Activated naive CD4-positive, alpha-beta T cell treated with anti-CD3 and anti-CD28 coated beads, Interleukin-2, amount 10 ng/mL, durations not matched to agents 7 days and 5 days (primary cell): ENCODE measurements at regions not wholly inside any gene's neighbourhood (a gene's known extent, or its start where the extent isn't known, plus 50 kb on each side); places are given as distances from the start of the nearest gene placed in this dataset.

Source experiments
- CTCF ChIA-PET: fragments of 350-600 bp; sonication (Branson Sonifier 250); formaldehyde crosslinking; loops from one replicate; lab custom pipeline; 2021; ENCODE audit warnings: antibody characterized with exemption; lab: Charles Lee
- DNase-seq: peaks from one replicate; pipeline ENCODE4 v3.0.0-alpha.2; 2020
- H3K27ac Mint-ChIP-seq: one replicate; pipeline ENCODE4 v1.8.0; 2021; ENCODE audit warnings: mild to moderate bottlenecking, moderate library complexity, mixed read lengths
- H3K27me3 Mint-ChIP-seq: one replicate; pipeline ENCODE4 v1.8.0; 2021; ENCODE audit warnings: mild to moderate bottlenecking, mixed read lengths
- H3K36me3 Mint-ChIP-seq: one replicate; pipeline ENCODE4 v1.8.0; 2021; ENCODE audit warnings: mixed read lengths
- H3K4me1 Mint-ChIP-seq: one replicate; pipeline ENCODE4 v1.8.0; 2021; ENCODE audit warnings: mixed read lengths
- H3K4me3 Mint-ChIP-seq: one replicate; pipeline ENCODE4 v1.8.0; 2021; ENCODE audit warnings: mild to moderate bottlenecking, moderate library complexity, mixed read lengths
- H3K9me3 Mint-ChIP-seq: one replicate; pipeline ENCODE4 v1.8.0; 2021; ENCODE audit warnings: mixed read lengths

GRCh38 chr11:15806217-15806616 is 550.1 kb downstream of the SOX6 start:
- Mint-ChIP-seq H3K27ac (no peak overlapping the region), H3K9me3 (no peaks in the 10 kb centered on the region), H3K36me3 (no peaks in the 10 kb centered on the region), H3K27me3 (no peaks in the 10 kb centered on the region), H3K4me1 (no peaks in the 10 kb centered on the region), H3K4me3 (no peak overlapping the region)
- CTCF ChIA-PET = no interaction called here
- no peak for DNase-seq

- Mint-ChIP-seq H3K4me3 (no peak overlapping the region), H3K36me3 (no peaks in the 10 kb centered on the region), H3K4me1 (no peaks in the 10 kb centered on the region), H3K27me3 (no peaks in the 10 kb centered on the region), H3K27ac (no peak overlapping the region), H3K9me3 (no peaks in the 10 kb centered on the region)
- no peak for DNase-seq
- CTCF ChIA-PET = no interaction called here
Measured at GRCh38 chr11:15807827-15808226, 548.5 kb downstream of the SOX6 start.

- H3K36me3 Mint-ChIP-seq = no peaks in the 10 kb centered on the region
- no peaks in the 10 kb centered on the region for H3K9me3 Mint-ChIP-seq
- no peak overlapping the region for H3K27ac Mint-ChIP-seq
- H3K27me3 Mint-ChIP-seq = no peaks in the 10 kb centered on the region
- no peaks in the 10 kb centered on the region for H3K4me1 Mint-ChIP-seq
- no peak overlapping the region for H3K4me3 Mint-ChIP-seq
- CTCF ChIA-PET = no interaction called here
- DNase-seq = no peak
Measured at GRCh38 chr11:15810082-15810481, 546.3 kb downstream of the SOX6 start.

- Mint-ChIP-seq H3K4me1 (no peaks in the 10 kb centered on the region), H3K36me3 (no peaks in the 10 kb centered on the region), H3K4me3 (no peak overlapping the region), H3K9me3 (no peaks in the 10 kb centered on the region), H3K27ac (no peak overlapping the region), H3K27me3 (no peaks in the 10 kb centered on the region)
- CTCF ChIA-PET = no interaction called here
- no peak for DNase-seq
Measured at GRCh38 chr11:15810525-15810924, 545.8 kb downstream of the SOX6 start.

GRCh38 chr11:15815246-15816195 is 540.8 kb downstream of the SOX6 start:
- no peak for DNase-seq
- peaks cover 3% of the 10 kb centered on the region for H3K27me3 Mint-ChIP-seq
- H3K4me1 Mint-ChIP-seq = no peaks in the 10 kb centered on the region
- no peaks in the 10 kb centered on the region for H3K36me3 Mint-ChIP-seq
- no peak overlapping the region for H3K27ac Mint-ChIP-seq
- CTCF ChIA-PET = no interaction called here
- no peaks in the 10 kb centered on the region for H3K9me3 Mint-ChIP-seq
- H3K4me3 Mint-ChIP-seq = no peak overlapping the region

- CTCF ChIA-PET = no interaction called here
Measured at GRCh38 chr11:15816260-15816871, 540.0 kb downstream of the SOX6 start.

GRCh38 chr11:15817001-15817400 is 539.3 kb downstream of the SOX6 start:
- Mint-ChIP-seq H3K4me3 (no peak overlapping the region), H3K9me3 (no peaks in the 10 kb centered on the region), H3K36me3 (no peaks in the 10 kb centered on the region), H3K4me1 (no peaks in the 10 kb centered on the region), H3K27me3 (peaks cover 3% of the 10 kb centered on the region), H3K27ac (no peak overlapping the region)
- CTCF ChIA-PET = no interaction called here
- DNase-seq = no peak

More at GRCh38 chr11:15816260-15816871, 540.0 kb downstream of the SOX6 start:
- H3K27ac Mint-ChIP-seq = no peak overlapping the region
- peaks cover 3% of the 10 kb centered on the region for H3K27me3 Mint-ChIP-seq
- H3K4me3 Mint-ChIP-seq = no peak overlapping the region
- H3K4me1 Mint-ChIP-seq = no peaks in the 10 kb centered on the region
- H3K36me3 Mint-ChIP-seq = no peaks in the 10 kb centered on the region
- H3K9me3 Mint-ChIP-seq = no peaks in the 10 kb centered on the region
- DNase-seq = no peak

- Mint-ChIP-seq H3K4me1 (no peaks in the 10 kb centered on the region), H3K9me3 (no peaks in the 10 kb centered on the region), H3K27me3 (peaks cover 3% of the 10 kb centered on the region), H3K36me3 (no peaks in the 10 kb centered on the region), H3K27ac (no peak overlapping the region), H3K4me3 (no peak overlapping the region)
- CTCF ChIA-PET = interaction anchor here (0.9 kb wide), 1 partner anchor 76 kb away, joined by 3 read pairs; no protein-coding TSS in a partner anchor
- DNase-seq = no peak
Measured at GRCh38 chr11:15818132-15818842, 538.1 kb downstream of the SOX6 start.

GRCh38 chr11:15819679-15820286 is 536.6 kb downstream of the SOX6 start:
- peaks cover 3% of the 10 kb centered on the region for H3K27me3 Mint-ChIP-seq
- DNase-seq = peak; percentile 55
- H3K4me1 Mint-ChIP-seq = no peaks in the 10 kb centered on the region
- H3K9me3 Mint-ChIP-seq = no peaks in the 10 kb centered on the region
- H3K27ac Mint-ChIP-seq = no peak overlapping the region
- CTCF ChIA-PET = interaction anchor here (0.5 to 1.1 kb wide), 6 partner anchors 9 to 33 kb away, joined by 3 to 5 read pairs (median 3); no protein-coding TSS in a partner anchor
- H3K4me3 Mint-ChIP-seq = no peak overlapping the region
- H3K36me3 Mint-ChIP-seq = no peaks in the 10 kb centered on the region

GRCh38 chr11:15821451-15821850 is 534.9 kb downstream of the SOX6 start:
- no peak for DNase-seq
- H3K36me3 Mint-ChIP-seq = no peaks in the 10 kb centered on the region
- peaks cover 3% of the 10 kb centered on the region for H3K27me3 Mint-ChIP-seq
- no peak overlapping the region for H3K4me3 Mint-ChIP-seq
- CTCF ChIA-PET = interaction anchor here (0.8 to 1.4 kb wide), 2 partner anchors 10 to 792 kb away, joined by 3 to 4 read pairs; no protein-coding TSS in a partner anchor
- H3K27ac Mint-ChIP-seq = no peak overlapping the region
- H3K4me1 Mint-ChIP-seq = no peaks in the 10 kb centered on the region
- no peaks in the 10 kb centered on the region for H3K9me3 Mint-ChIP-seq

- H3K4me1 Mint-ChIP-seq = no peaks in the 10 kb centered on the region
- H3K9me3 Mint-ChIP-seq = no peaks in the 10 kb centered on the region
- peaks cover 3% of the 10 kb centered on the region for H3K27me3 Mint-ChIP-seq
- CTCF ChIA-PET = no interaction called here
- no peak overlapping the region for H3K27ac Mint-ChIP-seq
- no peaks in the 10 kb centered on the region for H3K36me3 Mint-ChIP-seq
- no peak overlapping the region for H3K4me3 Mint-ChIP-seq
- DNase-seq = no peak
Measured at GRCh38 chr11:15824060-15824459, 532.3 kb downstream of the SOX6 start.

GRCh38 chr11:15825976-15826650 is 530.2 kb downstream of the SOX6 start:
- Mint-ChIP-seq H3K36me3 (no peaks in the 10 kb centered on the region), H3K4me1 (no peaks in the 10 kb centered on the region), H3K9me3 (no peaks in the 10 kb centered on the region), H3K4me3 (no peak overlapping the region), H3K27ac (no peak overlapping the region), H3K27me3 (no peaks in the 10 kb centered on the region)
- CTCF ChIA-PET = interaction anchor here (1.1 kb wide), 1 partner anchor 12 kb away, joined by 3 read pairs; no protein-coding TSS in a partner anchor
- DNase-seq = no peak

GRCh38 chr11:15826826-15827225 is 529.5 kb downstream of the SOX6 start:
- peak; percentile 22 for DNase-seq
- Mint-ChIP-seq H3K4me3 (no peak overlapping the region), H3K36me3 (no peaks in the 10 kb centered on the region), H3K9me3 (no peaks in the 10 kb centered on the region), H3K4me1 (no peaks in the 10 kb centered on the region), H3K27me3 (no peaks in the 10 kb centered on the region), H3K27ac (no peak overlapping the region)
- CTCF ChIA-PET = interaction anchor here (1.1 kb wide), 1 partner anchor 12 kb away, joined by 3 read pairs; no protein-coding TSS in a partner anchor
